Brain microvascular endothelial cell (primary cell): ENCODE measurements at regions not wholly inside any gene's neighbourhood (a gene's known extent, or its start where the extent isn't known, plus 50 kb on each side); places are given as distances from the start of the nearest gene placed in this dataset.
"Not testable (repeated sequence)": the region's sequence is repeated elsewhere in the genome, so short reads cannot be mapped to it uniquely, and the experiment has no call there.

Source experiments
- DNase-seq: peaks from one replicate; pipeline ENCODE4 v3.0.0-alpha.2; 2020
- H3K27ac ChIP-seq: fragments of 250-450 bp; sonication (Bioruptor Pico); 2 replicates; pipeline ENCODE4 v1.5.1; 2020; ENCODE audit warnings: mild to moderate bottlenecking, moderate library complexity
- H3K27me3 ChIP-seq: fragments of 250-450 bp; sonication (Bioruptor Pico); replicated peaks from 2 replicates; pipeline ENCODE4 v1.5.1; 2020; ENCODE audit warnings: mild to moderate bottlenecking
- H3K36me3 ChIP-seq: fragments of 250-450 bp; sonication (Bioruptor Pico); replicated peaks from 2 replicates; pipeline ENCODE4 v1.5.1; 2020; ENCODE audit warnings: mild to moderate bottlenecking
- H3K4me3 ChIP-seq: 2 replicates; pipeline ENCODE4 v1.5.1; 2011; ENCODE audit warnings: low read depth, mild to moderate bottlenecking, control low read depth, low read length, moderate library complexity
- CTCF ChIP-seq: IDR thresholded peaks from 2 replicates; pipeline ENCODE4 v1.5.1; 2011; ENCODE audit warnings: low read depth, mild to moderate bottlenecking, moderate library complexity, low read length, control low read depth, inconsistent platforms; ENCODE audit errors: missing control alignments
- in situ Hi-C: cut with HindIII; loops from 2 replicates; pipeline ENCODE4 v1.10.0; 2017; ENCODE audit warnings: low sequenced_read_pairs, low pct_ligation_motif_present

GRCh38 chr14:52153939-52154338 is 85.1 kb upstream of the NID2 start:
- H3K27me3 ChIP-seq: no peaks in the 10 kb centered on the region
- in situ Hi-C loops: no loop called here
- H3K4me3 ChIP-seq: no peak overlapping the region
- DNase-seq: no peak
- no peaks in the 10 kb centered on the region for H3K36me3 ChIP-seq
- H3K27ac ChIP-seq: no peak overlapping the region
- TF ChIP-seq CTCF: no peak

GRCh38 chr14:52150162-52150561 is 81.3 kb upstream of the NID2 start:
- in situ Hi-C loops: no loop called here
- no peaks in the 10 kb centered on the region for H3K36me3 ChIP-seq
- DNase-seq: no peak
- no peaks in the 10 kb centered on the region for H3K27me3 ChIP-seq
- no peak for TF ChIP-seq CTCF
- H3K4me3 ChIP-seq: no peak overlapping the region
- no peak overlapping the region for H3K27ac ChIP-seq

GRCh38 chr14:52148371-52148770 is 79.5 kb upstream of the NID2 start:
- DNase-seq: no peak
- in situ Hi-C loops: no loop called here
- no peaks in the 10 kb centered on the region for H3K36me3 ChIP-seq
- no peak for TF ChIP-seq CTCF
- no peak overlapping the region for H3K27ac ChIP-seq
- H3K27me3 ChIP-seq: no peaks in the 10 kb centered on the region
- no peak overlapping the region for H3K4me3 ChIP-seq

- no peak for DNase-seq
- in situ Hi-C loops: no loop called here
- Histone ChIP-seq H3K27me3 (no peaks in the 10 kb centered on the region), H3K4me3 (no peak overlapping the region), H3K27ac (no peak overlapping the region), H3K36me3 (no peaks in the 10 kb centered on the region)
- peak; percentile 34 for TF ChIP-seq CTCF
Measured at GRCh38 chr14:52146504-52146903, 77.6 kb upstream of the NID2 start.

GRCh38 chr14:52144099-52144498 is 75.2 kb upstream of the NID2 start:
- DNase-seq, H3K4me3 ChIP-seq, in situ Hi-C loops, H3K27me3 ChIP-seq, H3K36me3 ChIP-seq, H3K27ac ChIP-seq: not testable (repeated sequence)

GRCh38 chr14:52142504-52142903 is 73.6 kb upstream of the NID2 start:
- Histone ChIP-seq H3K36me3 (no peaks in the 10 kb centered on the region), H3K27me3 (no peaks in the 10 kb centered on the region), H3K4me3 (no peak overlapping the region), H3K27ac (no peak overlapping the region)
- in situ Hi-C loops: no loop called here
- TF ChIP-seq CTCF: no peak
- no peak for DNase-seq
